ENCODE measurements at regions not wholly inside any gene's neighbourhood (a gene's known extent, or its start where the extent isn't known, plus 50 kb on each side); places are given as distances from the start of the nearest gene placed in this dataset.
A peak's percentile ranks its signal among the peaks of the same experiment; 100 is the strongest.
"Not testable (repeated sequence)": the region's sequence is repeated elsewhere in the genome, so short reads cannot be mapped to it uniquely, and the experiment has no call there.

GRCh38 chr4:22616516-22616915, 76.2 kb upstream of the GBA3 start:
- H3K4me3 ChIP-seq (ENCODE audit: low read depth, low read length), result no peak overlapping the region
- no peak for TF ChIP-seq CTCF (IDR thresholded peaks at IDR 0.05; ENCODE audit: insufficient read depth, low read depth, low read length, missing control alignments)
- no peak for DNase-seq (ENCODE audit: low read depth)

GRCh38 chr4:22620144-22620543, 72.6 kb upstream of the GBA3 start:
- DNase-seq (ENCODE audit: low read depth); H3K4me3 ChIP-seq (ENCODE audit: low read depth, low read length): not testable (repeated sequence)

GRCh38 chr4:22621970-22622369, 70.8 kb upstream of the GBA3 start:
- not testable (repeated sequence) for DNase-seq (ENCODE audit: low read depth); H3K4me3 ChIP-seq (ENCODE audit: low read depth, low read length)

GRCh38 chr4:22624002-22624401, 68.7 kb upstream of the GBA3 start:
- not testable (repeated sequence) for DNase-seq (ENCODE audit: low read depth)

GRCh38 chr4:22625311-22625710, 67.4 kb upstream of the GBA3 start:
- TF ChIP-seq CTCF (IDR thresholded peaks at IDR 0.05; ENCODE audit: insufficient read depth, low read depth, low read length, missing control alignments), result no peak
- no peak for DNase-seq (ENCODE audit: low read depth)

More at GRCh38 chr4:22624002-22624401, 68.7 kb upstream of the GBA3 start:
- not testable (repeated sequence) for H3K4me3 ChIP-seq (ENCODE audit: low read depth, low read length)

GRCh38 chr4:22627851-22628250, 64.9 kb upstream of the GBA3 start:
- not testable (repeated sequence) for DNase-seq (ENCODE audit: low read depth); H3K4me3 ChIP-seq (ENCODE audit: low read depth, low read length)

More at GRCh38 chr4:22625311-22625710, 67.4 kb upstream of the GBA3 start:
- H3K4me3 ChIP-seq (ENCODE audit: low read depth, low read length), result no peak overlapping the region

GRCh38 chr4:22630161-22630975, 62.4 kb upstream of the GBA3 start:
- not testable (repeated sequence) for H3K4me3 ChIP-seq (ENCODE audit: low read depth, low read length); DNase-seq (ENCODE audit: low read depth)

- peak; percentile 30 for DNase-seq (ENCODE audit: low read depth)
- not testable (repeated sequence) for H3K4me3 ChIP-seq (ENCODE audit: low read depth, low read length)
Observed at GRCh38 chr4:22631167-22631566, 61.6 kb upstream of the GBA3 start.

- DNase-seq (ENCODE audit: low read depth), result no peak
- TF ChIP-seq CTCF (IDR thresholded peaks at IDR 0.05; ENCODE audit: insufficient read depth, low read depth, low read length, missing control alignments), result no peak
- no peak overlapping the region for H3K4me3 ChIP-seq (ENCODE audit: low read depth, low read length)
Observed at GRCh38 chr4:22634541-22635181, 58.1 kb upstream of the GBA3 start.

- not testable (repeated sequence) for DNase-seq (ENCODE audit: low read depth)
Observed at GRCh38 chr4:22635182-22635549, 57.6 kb upstream of the GBA3 start.

GRCh38 chr4:22635692-22636091, 57.0 kb upstream of the GBA3 start:
- H3K4me3 ChIP-seq (ENCODE audit: low read depth, low read length), result no peak overlapping the region
- no peak for DNase-seq (ENCODE audit: low read depth)
- peak; percentile 3 for TF ChIP-seq CTCF (IDR thresholded peaks at IDR 0.05; ENCODE audit: insufficient read depth, low read depth, low read length, missing control alignments)

More at GRCh38 chr4:22635182-22635549, 57.6 kb upstream of the GBA3 start:
- not testable (repeated sequence) for H3K4me3 ChIP-seq (ENCODE audit: low read depth, low read length)

All from GM12865 (cell line).